ENCODE measurements at regions not wholly inside any gene's neighbourhood (a gene's known extent, or its start where the extent isn't known, plus 50 kb on each side); places are given as distances from the start of the nearest gene placed in this dataset.

DNA sequence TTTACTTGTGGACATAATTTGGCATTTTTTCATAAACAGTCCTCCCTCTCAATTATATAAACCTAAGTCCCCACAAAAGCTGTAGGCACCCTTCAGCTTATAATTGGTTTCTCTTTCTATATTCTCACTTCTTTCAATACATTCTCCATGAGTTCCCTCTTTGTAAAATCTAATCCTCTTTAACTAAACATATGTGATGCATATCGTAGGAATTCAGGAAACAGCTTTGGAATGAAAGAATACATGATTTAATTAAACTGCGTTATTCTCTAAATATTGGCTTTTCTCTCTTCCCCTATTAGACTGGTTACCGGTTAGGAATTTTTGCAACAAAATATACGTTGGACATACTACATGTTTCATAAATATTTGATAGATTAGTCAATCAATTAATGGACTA is 1122.6 kb downstream of the FLRT2 start:
- no peak overlapping the region for H3K27ac Mint-ChIP-seq
- H3K4me3 ChIP-seq, result no peak overlapping the region
- no peaks in the 10 kb centered on the region for H3K79me2 ChIP-seq (replicated peaks; ENCODE audit: insufficient read depth)
- no peaks in the 10 kb centered on the region for H3K4me1 ChIP-seq (ENCODE audit: insufficient read depth)
- H2AFZ ChIP-seq, result no peak overlapping the region
- H3K9me2 ChIP-seq (ENCODE audit: insufficient read depth), result no peaks in the 10 kb centered on the region
- no peaks in the 10 kb centered on the region for H3K36me3 ChIP-seq (ENCODE audit: insufficient read depth)
- H3K9me3 Mint-ChIP-seq, result peaks cover 16% of the 10 kb centered on the region
- H4K20me1 ChIP-seq (replicated peaks; ENCODE audit: insufficient read depth), result no peaks in the 10 kb centered on the region
- H3K36me3 Mint-ChIP-seq (ENCODE audit: low read depth), result peaks cover 7% of the 10 kb centered on the region; the same call in 2 of the 3 replicates
- H3K27ac ChIP-seq (ENCODE audit: low read depth), result no peak overlapping the region
- peaks cover 6% of the 10 kb centered on the region; the same call in 2 of the 3 replicates for H3K4me1 Mint-ChIP-seq
- H3K4me2 ChIP-seq, result no peak overlapping the region
- ATAC-seq (no peak), DNase-seq (ENCODE audit: low spot score) (no peak)
- no peak overlapping the region for H3K4me3 Mint-ChIP-seq
- H3F3A ChIP-seq (replicated peaks; ENCODE audit: low read depth), result no peaks in the 10 kb centered on the region
- TF ChIP-seq NANOG (IDR thresholded peaks at IDR 0.05; ENCODE audit: borderline replicate concordance) (no peak), STAT1 (IDR thresholded peaks at IDR 0.05; ENCODE audit: unreplicated experiment) (no peak), ZNF331 (CRISPR knock-in tag; IDR thresholded peaks at IDR 0.05; ENCODE audit: low read depth) (no peak), POLR2AphosphoS5 (IDR thresholded peaks at IDR 0.05; ENCODE audit: low read depth) (no peak), EZH2 (IDR thresholded peaks at IDR 0.05; ENCODE audit: low read depth, unreplicated experiment) (no peak), EZH2phosphoT487 (IDR thresholded peaks at IDR 0.05; ENCODE audit: unreplicated experiment) (no peak), ZNF114 (CRISPR knock-in tag; IDR thresholded peaks at IDR 0.05) (no peak)
- TF ChIP-seq, protein P1, sequence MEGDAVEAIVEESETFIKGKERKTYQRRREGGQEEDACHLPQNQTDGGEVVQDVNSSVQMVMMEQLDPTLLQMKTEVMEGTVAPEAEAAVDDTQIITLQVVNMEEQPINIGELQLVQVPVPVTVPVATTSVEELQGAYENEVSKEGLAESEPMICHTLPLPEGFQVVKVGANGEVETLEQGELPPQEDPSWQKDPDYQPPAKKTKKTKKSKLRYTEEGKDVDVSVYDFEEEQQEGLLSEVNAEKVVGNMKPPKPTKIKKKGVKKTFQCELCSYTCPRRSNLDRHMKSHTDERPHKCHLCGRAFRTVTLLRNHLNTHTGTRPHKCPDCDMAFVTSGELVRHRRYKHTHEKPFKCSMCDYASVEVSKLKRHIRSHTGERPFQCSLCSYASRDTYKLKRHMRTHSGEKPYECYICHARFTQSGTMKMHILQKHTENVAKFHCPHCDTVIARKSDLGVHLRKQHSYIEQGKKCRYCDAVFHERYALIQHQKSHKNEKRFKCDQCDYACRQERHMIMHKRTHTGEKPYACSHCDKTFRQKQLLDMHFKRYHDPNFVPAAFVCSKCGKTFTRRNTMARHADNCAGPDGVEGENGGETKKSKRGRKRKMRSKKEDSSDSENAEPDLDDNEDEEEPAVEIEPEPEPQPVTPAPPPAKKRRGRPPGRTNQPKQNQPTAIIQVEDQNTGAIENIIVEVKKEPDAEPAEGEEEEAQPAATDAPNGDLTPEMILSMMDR (conservative IDR thresholded peaks at IDR 0.05; ENCODE audit: low read depth in 2 of 2), result no peak
- TF ChIP-seq, protein P2, sequence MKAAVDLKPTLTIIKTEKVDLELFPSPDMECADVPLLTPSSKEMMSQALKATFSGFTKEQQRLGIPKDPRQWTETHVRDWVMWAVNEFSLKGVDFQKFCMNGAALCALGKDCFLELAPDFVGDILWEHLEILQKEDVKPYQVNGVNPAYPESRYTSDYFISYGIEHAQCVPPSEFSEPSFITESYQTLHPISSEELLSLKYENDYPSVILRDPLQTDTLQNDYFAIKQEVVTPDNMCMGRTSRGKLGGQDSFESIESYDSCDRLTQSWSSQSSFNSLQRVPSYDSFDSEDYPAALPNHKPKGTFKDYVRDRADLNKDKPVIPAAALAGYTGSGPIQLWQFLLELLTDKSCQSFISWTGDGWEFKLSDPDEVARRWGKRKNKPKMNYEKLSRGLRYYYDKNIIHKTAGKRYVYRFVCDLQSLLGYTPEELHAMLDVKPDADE (IDR thresholded peaks at IDR 0.05), result no peak
- TF ChIP-seq, protein P3, sequence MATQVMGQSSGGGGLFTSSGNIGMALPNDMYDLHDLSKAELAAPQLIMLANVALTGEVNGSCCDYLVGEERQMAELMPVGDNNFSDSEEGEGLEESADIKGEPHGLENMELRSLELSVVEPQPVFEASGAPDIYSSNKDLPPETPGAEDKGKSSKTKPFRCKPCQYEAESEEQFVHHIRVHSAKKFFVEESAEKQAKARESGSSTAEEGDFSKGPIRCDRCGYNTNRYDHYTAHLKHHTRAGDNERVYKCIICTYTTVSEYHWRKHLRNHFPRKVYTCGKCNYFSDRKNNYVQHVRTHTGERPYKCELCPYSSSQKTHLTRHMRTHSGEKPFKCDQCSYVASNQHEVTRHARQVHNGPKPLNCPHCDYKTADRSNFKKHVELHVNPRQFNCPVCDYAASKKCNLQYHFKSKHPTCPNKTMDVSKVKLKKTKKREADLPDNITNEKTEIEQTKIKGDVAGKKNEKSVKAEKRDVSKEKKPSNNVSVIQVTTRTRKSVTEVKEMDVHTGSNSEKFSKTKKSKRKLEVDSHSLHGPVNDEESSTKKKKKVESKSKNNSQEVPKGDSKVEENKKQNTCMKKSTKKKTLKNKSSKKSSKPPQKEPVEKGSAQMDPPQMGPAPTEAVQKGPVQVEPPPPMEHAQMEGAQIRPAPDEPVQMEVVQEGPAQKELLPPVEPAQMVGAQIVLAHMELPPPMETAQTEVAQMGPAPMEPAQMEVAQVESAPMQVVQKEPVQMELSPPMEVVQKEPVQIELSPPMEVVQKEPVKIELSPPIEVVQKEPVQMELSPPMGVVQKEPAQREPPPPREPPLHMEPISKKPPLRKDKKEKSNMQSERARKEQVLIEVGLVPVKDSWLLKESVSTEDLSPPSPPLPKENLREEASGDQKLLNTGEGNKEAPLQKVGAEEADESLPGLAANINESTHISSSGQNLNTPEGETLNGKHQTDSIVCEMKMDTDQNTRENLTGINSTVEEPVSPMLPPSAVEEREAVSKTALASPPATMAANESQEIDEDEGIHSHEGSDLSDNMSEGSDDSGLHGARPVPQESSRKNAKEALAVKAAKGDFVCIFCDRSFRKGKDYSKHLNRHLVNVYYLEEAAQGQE (IDR thresholded peaks at IDR 0.05; ENCODE audit: unreplicated experiment), result no peak
- TF ChIP-seq, protein P4, sequence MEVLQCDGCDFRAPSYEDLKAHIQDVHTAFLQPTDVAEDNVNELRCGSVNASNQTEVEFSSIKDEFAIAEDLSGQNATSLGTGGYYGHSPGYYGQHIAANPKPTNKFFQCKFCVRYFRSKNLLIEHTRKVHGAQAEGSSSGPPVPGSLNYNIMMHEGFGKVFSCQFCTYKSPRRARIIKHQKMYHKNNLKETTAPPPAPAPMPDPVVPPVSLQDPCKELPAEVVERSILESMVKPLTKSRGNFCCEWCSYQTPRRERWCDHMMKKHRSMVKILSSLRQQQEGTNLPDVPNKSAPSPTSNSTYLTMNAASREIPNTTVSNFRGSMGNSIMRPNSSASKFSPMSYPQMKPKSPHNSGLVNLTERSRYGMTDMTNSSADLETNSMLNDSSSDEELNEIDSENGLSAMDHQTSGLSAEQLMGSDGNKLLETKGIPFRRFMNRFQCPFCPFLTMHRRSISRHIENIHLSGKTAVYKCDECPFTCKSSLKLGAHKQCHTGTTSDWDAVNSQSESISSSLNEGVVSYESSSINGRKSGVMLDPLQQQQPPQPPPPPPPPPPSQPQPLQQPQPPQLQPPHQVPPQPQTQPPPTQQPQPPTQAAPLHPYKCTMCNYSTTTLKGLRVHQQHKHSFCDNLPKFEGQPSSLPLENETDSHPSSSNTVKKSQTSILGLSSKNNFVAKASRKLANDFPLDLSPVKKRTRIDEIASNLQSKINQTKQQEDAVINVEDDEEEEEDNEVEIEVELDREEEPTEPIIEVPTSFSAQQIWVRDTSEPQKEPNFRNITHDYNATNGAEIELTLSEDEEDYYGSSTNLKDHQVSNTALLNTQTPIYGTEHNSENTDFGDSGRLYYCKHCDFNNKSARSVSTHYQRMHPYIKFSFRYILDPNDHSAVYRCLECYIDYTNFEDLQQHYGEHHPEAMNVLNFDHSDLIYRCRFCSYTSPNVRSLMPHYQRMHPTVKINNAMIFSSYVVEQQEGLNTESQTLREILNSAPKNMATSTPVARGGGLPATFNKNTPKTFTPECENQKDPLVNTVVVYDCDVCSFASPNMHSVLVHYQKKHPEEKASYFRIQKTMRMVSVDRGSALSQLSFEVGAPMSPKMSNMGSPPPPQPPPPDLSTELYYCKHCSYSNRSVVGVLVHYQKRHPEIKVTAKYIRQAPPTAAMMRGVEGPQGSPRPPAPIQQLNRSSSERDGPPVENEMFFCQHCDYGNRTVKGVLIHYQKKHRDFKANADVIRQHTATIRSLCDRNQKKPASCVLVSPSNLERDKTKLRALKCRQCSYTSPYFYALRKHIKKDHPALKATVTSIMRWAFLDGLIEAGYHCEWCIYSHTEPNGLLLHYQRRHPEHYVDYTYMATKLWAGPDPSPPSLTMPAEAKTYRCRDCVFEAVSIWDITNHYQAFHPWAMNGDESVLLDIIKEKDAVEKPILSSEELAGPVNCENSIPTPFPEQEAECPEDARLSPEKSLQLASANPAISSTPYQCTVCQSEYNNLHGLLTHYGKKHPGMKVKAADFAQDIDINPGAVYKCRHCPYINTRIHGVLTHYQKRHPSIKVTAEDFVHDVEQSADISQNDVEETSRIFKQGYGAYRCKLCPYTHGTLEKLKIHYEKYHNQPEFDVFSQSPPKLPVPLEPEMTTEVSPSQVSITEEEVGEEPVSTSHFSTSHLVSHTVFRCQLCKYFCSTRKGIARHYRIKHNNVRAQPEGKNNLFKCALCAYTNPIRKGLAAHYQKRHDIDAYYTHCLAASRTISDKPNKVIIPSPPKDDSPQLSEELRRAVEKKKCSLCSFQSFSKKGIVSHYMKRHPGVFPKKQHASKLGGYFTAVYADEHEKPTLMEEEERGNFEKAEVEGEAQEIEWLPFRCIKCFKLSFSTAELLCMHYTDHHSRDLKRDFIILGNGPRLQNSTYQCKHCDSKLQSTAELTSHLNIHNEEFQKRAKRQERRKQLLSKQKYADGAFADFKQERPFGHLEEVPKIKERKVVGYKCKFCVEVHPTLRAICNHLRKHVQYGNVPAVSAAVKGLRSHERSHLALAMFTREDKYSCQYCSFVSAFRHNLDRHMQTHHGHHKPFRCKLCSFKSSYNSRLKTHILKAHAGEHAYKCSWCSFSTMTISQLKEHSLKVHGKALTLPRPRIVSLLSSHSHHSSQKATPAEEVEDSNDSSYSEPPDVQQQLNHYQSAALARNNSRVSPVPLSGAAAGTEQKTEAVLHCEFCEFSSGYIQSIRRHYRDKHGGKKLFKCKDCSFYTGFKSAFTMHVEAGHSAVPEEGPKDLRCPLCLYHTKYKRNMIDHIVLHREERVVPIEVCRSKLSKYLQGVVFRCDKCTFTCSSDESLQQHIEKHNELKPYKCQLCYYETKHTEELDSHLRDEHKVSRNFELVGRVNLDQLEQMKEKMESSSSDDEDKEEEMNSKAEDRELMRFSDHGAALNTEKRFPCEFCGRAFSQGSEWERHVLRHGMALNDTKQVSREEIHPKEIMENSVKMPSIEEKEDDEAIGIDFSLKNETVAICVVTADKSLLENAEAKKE (CRISPR knock-in tag; IDR thresholded peaks at IDR 0.05), result no peak
- no peaks in the 10 kb centered on the region for H3K27me3 ChIP-seq (ENCODE audit: insufficient read depth)
- no peaks in the 10 kb centered on the region for H3K27me3 Mint-ChIP-seq (ENCODE audit: insufficient read depth, low read depth, poor library complexity)

All from GM23338 (cell line).